ENCODE measurements at regions not wholly inside any gene's neighbourhood (a gene's known extent, or its start where the extent isn't known, plus 50 kb on each side); places are given as distances from the start of the nearest gene placed in this dataset.

GRCh38 chr15:79230766-79231165, 51.8 kb upstream of the ANKRD34C start:
- H3K27ac ChIP-seq = no peak overlapping the region
- no peaks in the 10 kb centered on the region for H3K9me3 ChIP-seq (replicated peaks)

GRCh38 chr15:79222808-79223207, 59.7 kb upstream of the ANKRD34C start:
- Histone ChIP-seq H3K4me1 (replicated peaks) (no peaks in the 10 kb centered on the region), H3K27ac (no peak overlapping the region), H3K36me3 (no peaks in the 10 kb centered on the region), H3K9me3 (replicated peaks) (no peaks in the 10 kb centered on the region), H3K4me3 (no peak overlapping the region), H3K27me3 (replicated peaks) (peaks cover 8% of the 10 kb centered on the region; the same call in 1 of the 2 replicates)
- DNase-seq (ENCODE audit: low read depth in 1 of 2, low spot score in 2 of 2) = no peak

More at GRCh38 chr15:79230766-79231165, 51.8 kb upstream of the ANKRD34C start:
- no peaks in the 10 kb centered on the region for H3K4me1 ChIP-seq (replicated peaks)
- no peak for DNase-seq (ENCODE audit: low read depth in 1 of 2, low spot score in 2 of 2)
- 0 out of 2 replicates have a peak, but pooled peaks cover 2% of the 10 kb centered on the region for H3K27me3 ChIP-seq (replicated peaks)
- H3K36me3 ChIP-seq = no peaks in the 10 kb centered on the region
- H3K4me3 ChIP-seq = no peak overlapping the region

GRCh38 chr15:79221696-79222095, 60.8 kb upstream of the ANKRD34C start:
- DNase-seq (ENCODE audit: low read depth in 1 of 2, low spot score in 2 of 2) = no peak
- Histone ChIP-seq H3K27ac (no peak overlapping the region), H3K27me3 (replicated peaks) (peaks cover 8% of the 10 kb centered on the region; the same call in 1 of the 2 replicates), H3K4me1 (replicated peaks) (no peaks in the 10 kb centered on the region), H3K4me3 (no peak overlapping the region), H3K36me3 (no peaks in the 10 kb centered on the region), H3K9me3 (replicated peaks) (no peaks in the 10 kb centered on the region)

- no peak overlapping the region for H3K27ac ChIP-seq
- DNase-seq (ENCODE audit: low read depth in 1 of 2, low spot score in 2 of 2) = no peak
- H3K4me1 ChIP-seq (replicated peaks) = no peaks in the 10 kb centered on the region
- no peak overlapping the region for H3K4me3 ChIP-seq
- H3K9me3 ChIP-seq (replicated peaks) = no peaks in the 10 kb centered on the region
- H3K27me3 ChIP-seq (replicated peaks) = peaks cover 4% of the 10 kb centered on the region; the same call in 1 of the 2 replicates
- H3K36me3 ChIP-seq = no peaks in the 10 kb centered on the region
Measured at GRCh38 chr15:79219393-79220056, 63.0 kb upstream of the ANKRD34C start.

GRCh38 chr15:79218588-79219200, 63.8 kb upstream of the ANKRD34C start:
- Histone ChIP-seq H3K36me3 (no peaks in the 10 kb centered on the region), H3K9me3 (replicated peaks) (no peaks in the 10 kb centered on the region), H3K27ac (no peak overlapping the region), H3K27me3 (replicated peaks) (0 out of 2 replicates have a peak, but pooled peaks cover 2% of the 10 kb centered on the region), H3K4me3 (no peak overlapping the region), H3K4me1 (replicated peaks) (no peaks in the 10 kb centered on the region)
- no peak for DNase-seq (ENCODE audit: low read depth in 1 of 2, low spot score in 2 of 2)

- Histone ChIP-seq H3K4me1 (replicated peaks) (no peaks in the 10 kb centered on the region), H3K9me3 (replicated peaks) (no peaks in the 10 kb centered on the region), H3K4me3 (no peak overlapping the region), H3K36me3 (no peaks in the 10 kb centered on the region), H3K27ac (no peak overlapping the region), H3K27me3 (replicated peaks) (0 out of 2 replicates have a peak, but pooled peaks cover 6% of the 10 kb centered on the region)
- DNase-seq (ENCODE audit: low read depth in 1 of 2, low spot score in 2 of 2) = no peak
Measured at GRCh38 chr15:79213650-79214049, 68.9 kb upstream of the ANKRD34C start.

GRCh38 chr15:79212589-79213157, 69.8 kb upstream of the ANKRD34C start:
- Histone ChIP-seq H3K27ac (no peak overlapping the region), H3K36me3 (no peaks in the 10 kb centered on the region), H3K4me3 (no peak overlapping the region), H3K9me3 (replicated peaks) (no peaks in the 10 kb centered on the region), H3K27me3 (replicated peaks) (0 out of 2 replicates have a peak, but pooled peaks cover 6% of the 10 kb centered on the region), H3K4me1 (replicated peaks) (no peaks in the 10 kb centered on the region)
- no peak for DNase-seq (ENCODE audit: low read depth in 1 of 2, low spot score in 2 of 2)

GRCh38 chr15:79211481-79211880, 71.0 kb upstream of the ANKRD34C start:
- H3K27me3 ChIP-seq (replicated peaks) = 0 out of 2 replicates have a peak, but pooled peaks cover 6% of the 10 kb centered on the region
- H3K4me3 ChIP-seq = no peak overlapping the region
- no peak overlapping the region for H3K27ac ChIP-seq
- H3K9me3 ChIP-seq (replicated peaks) = no peaks in the 10 kb centered on the region
- no peaks in the 10 kb centered on the region for H3K36me3 ChIP-seq
- H3K4me1 ChIP-seq (replicated peaks) = no peaks in the 10 kb centered on the region
- no peak for DNase-seq (ENCODE audit: low read depth in 1 of 2, low spot score in 2 of 2)

- H3K4me3 ChIP-seq = no peak overlapping the region
- DNase-seq (ENCODE audit: low read depth in 1 of 2, low spot score in 2 of 2) = no peak
- no peaks in the 10 kb centered on the region for H3K4me1 ChIP-seq (replicated peaks)
- no peaks in the 10 kb centered on the region for H3K9me3 ChIP-seq (replicated peaks)
- no peaks in the 10 kb centered on the region for H3K36me3 ChIP-seq
- 0 out of 2 replicates have a peak, but pooled peaks cover 6% of the 10 kb centered on the region for H3K27me3 ChIP-seq (replicated peaks)
- H3K27ac ChIP-seq = no peak overlapping the region
Measured at GRCh38 chr15:79209690-79210089, 72.8 kb upstream of the ANKRD34C start.

GRCh38 chr15:79209116-79209515, 73.4 kb upstream of the ANKRD34C start:
- Histone ChIP-seq H3K36me3 (no peaks in the 10 kb centered on the region), H3K4me3 (no peak overlapping the region), H3K27ac (no peak overlapping the region), H3K4me1 (replicated peaks) (no peaks in the 10 kb centered on the region), H3K27me3 (replicated peaks) (peaks cover 6% of the 10 kb centered on the region; the same call in 1 of the 2 replicates), H3K9me3 (replicated peaks) (no peaks in the 10 kb centered on the region)
- DNase-seq (ENCODE audit: low read depth in 1 of 2, low spot score in 2 of 2) = no peak

GRCh38 chr15:79208179-79208578, 74.3 kb upstream of the ANKRD34C start:
- H3K4me1 ChIP-seq (replicated peaks) = no peaks in the 10 kb centered on the region
- H3K9me3 ChIP-seq (replicated peaks) = no peaks in the 10 kb centered on the region
- peaks cover 8% of the 10 kb centered on the region; the same call in 1 of the 2 replicates for H3K27me3 ChIP-seq (replicated peaks)
- H3K27ac ChIP-seq = no peak overlapping the region
- H3K4me3 ChIP-seq = no peak overlapping the region
- no peaks in the 10 kb centered on the region for H3K36me3 ChIP-seq
- DNase-seq (ENCODE audit: low read depth in 1 of 2, low spot score in 2 of 2) = no peak

- no peaks in the 10 kb centered on the region for H3K9me3 ChIP-seq (replicated peaks)
- peaks cover 8% of the 10 kb centered on the region; the same call in 1 of the 2 replicates for H3K27me3 ChIP-seq (replicated peaks)
- DNase-seq (ENCODE audit: low read depth in 1 of 2, low spot score in 2 of 2) = no peak
- no peaks in the 10 kb centered on the region for H3K4me1 ChIP-seq (replicated peaks)
- no peak overlapping the region for H3K4me3 ChIP-seq
- no peaks in the 10 kb centered on the region for H3K36me3 ChIP-seq
- no peak overlapping the region for H3K27ac ChIP-seq
Measured at GRCh38 chr15:79206940-79207339, 75.6 kb upstream of the ANKRD34C start.

GRCh38 chr15:79204886-79205675, 77.4 kb upstream of the ANKRD34C start:
- Histone ChIP-seq H3K36me3 (no peaks in the 10 kb centered on the region), H3K27ac (no peak overlapping the region), H3K4me3 (no peak overlapping the region), H3K4me1 (replicated peaks) (no peaks in the 10 kb centered on the region), H3K27me3 (replicated peaks) (peaks cover 6% of the 10 kb centered on the region), H3K9me3 (replicated peaks) (no peaks in the 10 kb centered on the region)
- DNase-seq (ENCODE audit: low read depth in 1 of 2, low spot score in 2 of 2) = no peak

All from SJSA1 (cell line).